Stimulated activated naive CD8-positive, alpha-beta T cell treated with anti-CD3 and anti-CD28 coated beads, Interleukin-15, amount 100 ng/mL, for 72 hours (primary cell): ENCODE measurements at regions not wholly inside any gene's neighbourhood (a gene's known extent, or its start where the extent isn't known, plus 50 kb on each side); places are given as distances from the start of the nearest gene placed in this dataset.

Experiments
- ATAC-seq: fragments of 150-1000 bp; cut with Tn5 transposase; 2 replicates; pipeline ENCODE4 v1.10.0; 2021; ENCODE audit warnings: mild to moderate bottlenecking, moderate library complexity
- DNase-seq, 2 donors: peaks; one replicate each; pipeline ENCODE4 v3.0.0; 2021 to 2022
- H3K27ac Mint-ChIP-seq, 2 donors: one replicate each; pipeline ENCODE4 v1.8.0; 2022; ENCODE audit warnings: mild to moderate bottlenecking in 2 of 2, mixed read lengths in 2 of 2, moderate library complexity in 2 of 2
- H3K27me3 Mint-ChIP-seq: one replicate; pipeline ENCODE4 v1.8.0; 2022; ENCODE audit warnings: mixed read lengths
- H3K4me1 Mint-ChIP-seq: one replicate; pipeline ENCODE4 v1.8.0; 2022; ENCODE audit warnings: mild to moderate bottlenecking, mixed read lengths
- H3K4me3 Mint-ChIP-seq, 2 donors: one replicate each; pipeline ENCODE4 v1.8.0; 2022; ENCODE audit warnings: mild to moderate bottlenecking in 2 of 2, mixed read lengths in 2 of 2, moderate library complexity in 1 of 2
- H3K9me3 Mint-ChIP-seq, 2 donors: one replicate each; pipeline ENCODE4 v1.8.0; 2022; ENCODE audit warnings: mixed read lengths in 2 of 2

- no peak overlapping the region for H3K4me3 Mint-ChIP-seq
- ATAC-seq (no peak), DNase-seq (no peak)
- no peaks in the 10 kb centered on the region for H3K9me3 Mint-ChIP-seq
- H3K27ac Mint-ChIP-seq, result no peak overlapping the region
- no peaks in the 10 kb centered on the region for H3K4me1 Mint-ChIP-seq
- no peaks in the 10 kb centered on the region for H3K27me3 Mint-ChIP-seq
These were observed 612.2 kb upstream of the SLC39A10 start for GRCh38 chr2:195044801-195045200.

GRCh38 chr2:195038153-195038552, 618.9 kb upstream of the SLC39A10 start:
- ATAC-seq (no peak), DNase-seq (no peak)
- Mint-ChIP-seq H3K4me1 (no peaks in the 10 kb centered on the region), H3K27ac (no peak overlapping the region), H3K27me3 (no peaks in the 10 kb centered on the region), H3K4me3 (no peak overlapping the region), H3K9me3 (no peaks in the 10 kb centered on the region)

GRCh38 chr2:195037045-195037444, 620.0 kb upstream of the SLC39A10 start:
- ATAC-seq (no peak), DNase-seq (no peak)
- no peak overlapping the region for H3K27ac Mint-ChIP-seq
- H3K27me3 Mint-ChIP-seq, result no peaks in the 10 kb centered on the region
- H3K4me1 Mint-ChIP-seq, result no peaks in the 10 kb centered on the region
- H3K9me3 Mint-ChIP-seq, result no peaks in the 10 kb centered on the region
- no peak overlapping the region for H3K4me3 Mint-ChIP-seq

- ATAC-seq, result no peak
- Mint-ChIP-seq H3K9me3 (no peaks in the 10 kb centered on the region), H3K27ac (no peak overlapping the region), H3K27me3 (no peaks in the 10 kb centered on the region), H3K4me3 (no peak overlapping the region), H3K4me1 (no peaks in the 10 kb centered on the region)
- DNase-seq, result no peak
These were observed 625.6 kb upstream of the SLC39A10 start for GRCh38 chr2:195031411-195031810.

- ATAC-seq (no peak), DNase-seq (no peak)
- H3K4me1 Mint-ChIP-seq, result no peaks in the 10 kb centered on the region
- H3K9me3 Mint-ChIP-seq, result no peaks in the 10 kb centered on the region
- H3K27me3 Mint-ChIP-seq, result no peaks in the 10 kb centered on the region
- H3K4me3 Mint-ChIP-seq, result no peak overlapping the region
- no peak overlapping the region for H3K27ac Mint-ChIP-seq
These were observed 627.0 kb upstream of the SLC39A10 start for GRCh38 chr2:195029804-195030654.

- no peaks in the 10 kb centered on the region for H3K4me1 Mint-ChIP-seq
- no peak overlapping the region for H3K4me3 Mint-ChIP-seq
- H3K27ac Mint-ChIP-seq, result no peak overlapping the region
- no peak for DNase-seq
- ATAC-seq, result no peak
- H3K9me3 Mint-ChIP-seq, result no peaks in the 10 kb centered on the region
- H3K27me3 Mint-ChIP-seq, result peaks cover 11% of the 10 kb centered on the region
These were observed 629.1 kb upstream of the SLC39A10 start for GRCh38 chr2:195027947-195028346.

GRCh38 chr2:195026261-195026660, 630.8 kb upstream of the SLC39A10 start:
- Mint-ChIP-seq H3K27ac (no peak overlapping the region), H3K9me3 (no peaks in the 10 kb centered on the region), H3K27me3 (peaks cover 11% of the 10 kb centered on the region), H3K4me1 (peaks cover 14% of the 10 kb centered on the region), H3K4me3 (no peak overlapping the region)
- DNase-seq (no peak), ATAC-seq (peak; percentile 57)

- Mint-ChIP-seq H3K27ac (peak overlapping the region in 1 of 2 donors; percentile 6), H3K4me3 (no peak overlapping the region), H3K27me3 (peaks cover 11% of the 10 kb centered on the region), H3K9me3 (no peaks in the 10 kb centered on the region), H3K4me1 (peaks cover 14% of the 10 kb centered on the region)
- ATAC-seq (no peak), DNase-seq (no peak)
These were observed 634.6 kb upstream of the SLC39A10 start for GRCh38 chr2:195022508-195022830.

GRCh38 chr2:195021711-195022507, 635.1 kb upstream of the SLC39A10 start:
- DNase-seq (no peak), ATAC-seq (peak; percentile 81)
- no peaks in the 10 kb centered on the region for H3K9me3 Mint-ChIP-seq
- peaks cover 11% of the 10 kb centered on the region for H3K27me3 Mint-ChIP-seq
- H3K4me3 Mint-ChIP-seq, result peak overlapping the region in 1 of 2 donors; percentile 5
- peaks cover 14% of the 10 kb centered on the region for H3K4me1 Mint-ChIP-seq
- peak overlapping the region; percentile 77 to 86 for H3K27ac Mint-ChIP-seq

- DNase-seq (no peak), ATAC-seq (no peak)
- Mint-ChIP-seq H3K9me3 (no peaks in the 10 kb centered on the region), H3K4me1 (peaks cover 14% of the 10 kb centered on the region), H3K27me3 (no peaks in the 10 kb centered on the region), H3K4me3 (no peak overlapping the region), H3K27ac (no peak overlapping the region)
These were observed 638.6 kb upstream of the SLC39A10 start for GRCh38 chr2:195018462-195018861.

- no peaks in the 10 kb centered on the region for H3K27me3 Mint-ChIP-seq
- H3K27ac Mint-ChIP-seq, result no peak overlapping the region
- ATAC-seq (peak; percentile 46), DNase-seq (no peak)
- no peaks in the 10 kb centered on the region for H3K9me3 Mint-ChIP-seq
- H3K4me1 Mint-ChIP-seq, result peaks cover 14% of the 10 kb centered on the region
- no peak overlapping the region for H3K4me3 Mint-ChIP-seq
These were observed 639.1 kb upstream of the SLC39A10 start for GRCh38 chr2:195017890-195018289.

- ATAC-seq (no peak), DNase-seq (no peak)
- H3K27me3 Mint-ChIP-seq, result no peaks in the 10 kb centered on the region
- H3K4me1 Mint-ChIP-seq, result peaks cover 6% of the 10 kb centered on the region
- H3K27ac Mint-ChIP-seq, result no peak overlapping the region
- H3K4me3 Mint-ChIP-seq, result no peak overlapping the region
- H3K9me3 Mint-ChIP-seq, result no peaks in the 10 kb centered on the region
These were observed 640.2 kb upstream of the SLC39A10 start for GRCh38 chr2:195016841-195017240.

- H3K27me3 Mint-ChIP-seq, result no peaks in the 10 kb centered on the region
- no peaks in the 10 kb centered on the region for H3K4me1 Mint-ChIP-seq
- H3K27ac Mint-ChIP-seq, result no peak overlapping the region
- ATAC-seq, result no peak
- H3K9me3 Mint-ChIP-seq, result no peaks in the 10 kb centered on the region
- no peak overlapping the region for H3K4me3 Mint-ChIP-seq
- no peak for DNase-seq
These were observed 647.8 kb upstream of the SLC39A10 start for GRCh38 chr2:195009202-195009601.

- no peak overlapping the region for H3K4me3 Mint-ChIP-seq
- DNase-seq (no peak), ATAC-seq (no peak)
- no peak overlapping the region for H3K27ac Mint-ChIP-seq
- no peaks in the 10 kb centered on the region for H3K4me1 Mint-ChIP-seq
- H3K9me3 Mint-ChIP-seq, result no peaks in the 10 kb centered on the region
- no peaks in the 10 kb centered on the region for H3K27me3 Mint-ChIP-seq
These were observed 650.2 kb upstream of the SLC39A10 start for GRCh38 chr2:195006856-195007255.

- no peaks in the 10 kb centered on the region for H3K9me3 Mint-ChIP-seq
- ATAC-seq (no peak), DNase-seq (no peak)
- H3K27ac Mint-ChIP-seq, result no peak overlapping the region
- H3K4me1 Mint-ChIP-seq, result no peaks in the 10 kb centered on the region
- no peak overlapping the region for H3K4me3 Mint-ChIP-seq
- no peaks in the 10 kb centered on the region for H3K27me3 Mint-ChIP-seq
These were observed 653.0 kb upstream of the SLC39A10 start for GRCh38 chr2:195003881-195004471.

- Mint-ChIP-seq H3K4me1 (no peaks in the 10 kb centered on the region), H3K4me3 (no peak overlapping the region)
- ATAC-seq, result no peak
These were observed 655.1 kb upstream of the SLC39A10 start for GRCh38 chr2:195001924-195002323.

More at GRCh38 chr2:195001924-195002323, 655.1 kb upstream of the SLC39A10 start:
- no peaks in the 10 kb centered on the region for H3K27me3 Mint-ChIP-seq
- no peak for DNase-seq
- no peak overlapping the region for H3K27ac Mint-ChIP-seq
- no peaks in the 10 kb centered on the region for H3K9me3 Mint-ChIP-seq
